ENCODE measurements at regions not wholly inside any gene's neighbourhood (a gene's known extent, or its start where the extent isn't known, plus 50 kb on each side); places are given as distances from the start of the nearest gene placed in this dataset.
"Not testable (repeated sequence)": the region's sequence is repeated elsewhere in the genome, so short reads cannot be mapped to it uniquely, and the experiment has no call there.

DNA sequence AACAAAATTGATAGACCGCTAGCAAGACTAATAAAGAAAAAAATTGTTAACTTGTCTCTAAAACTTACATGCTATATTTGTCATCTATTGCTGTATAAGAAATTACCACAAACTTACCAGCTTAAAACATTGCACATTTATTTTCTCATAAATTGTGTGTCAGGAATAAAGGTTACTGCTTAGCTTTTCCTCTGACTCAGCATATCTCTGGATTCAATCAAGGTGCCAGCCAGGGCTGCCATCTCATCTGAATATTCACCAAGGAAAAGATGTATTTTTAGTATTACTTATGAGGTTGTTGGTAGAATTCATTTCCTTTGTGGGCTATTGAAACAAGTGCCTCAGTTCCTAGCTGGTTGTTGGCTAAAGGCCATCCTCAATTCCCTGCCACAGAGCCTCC lies 912.6 kb upstream of the NEGR1 start:
- ATAC-seq (no peak), FAIRE-seq (no peak), DNase-seq (ENCODE audit: low read depth in 1 of 2, low spot score in 1 of 2) (no peak)
- H3K4me3 ChIP-seq: no peak overlapping the region
- TF ChIP-seq MAFK (IDR thresholded peaks at IDR 0.05; ENCODE audit: partially characterized antibody): peak; percentile 25
- TF ChIP-seq RCOR1 (IDR thresholded peaks at IDR 0.05; ENCODE audit: low read depth, low read length): no peak
- H3K27ac ChIP-seq: no peak overlapping the region
- H3K9me3 ChIP-seq: no peaks in the 10 kb centered on the region
- H3K4me2 ChIP-seq: no peak overlapping the region
- POLR2A ChIA-PET: no interaction called here
- CTCF ChIA-PET: no interaction called here
- WGBS (ENCODE audit: missing lambda C conversion rate): 7% methylated on average over 1 of the region's 1 CpG
- no peaks in the 10 kb centered on the region for H3K4me1 ChIP-seq

DNA sequence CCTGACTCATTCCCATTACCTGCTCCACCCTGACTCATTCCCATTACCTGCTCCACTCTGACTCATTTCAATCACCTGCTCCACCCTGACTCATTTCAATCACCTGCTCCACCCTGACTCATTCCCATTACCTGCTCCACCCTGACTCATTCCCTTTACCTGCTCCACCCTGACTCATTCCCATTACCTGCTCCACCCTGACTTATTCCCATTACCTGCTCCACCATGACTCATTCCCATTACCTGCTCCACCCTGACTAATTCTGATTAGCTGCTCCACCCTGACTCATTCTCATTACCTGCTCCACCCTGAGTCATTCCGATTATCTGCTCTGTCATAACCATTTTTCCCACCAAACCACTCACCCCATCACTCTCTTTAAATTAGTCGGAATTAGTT lies 901.2 kb upstream of the NEGR1 start:
- FAIRE-seq; H3K4me1 ChIP-seq; H3K4me2 ChIP-seq; H3K4me3 ChIP-seq; H3K27ac ChIP-seq; ATAC-seq; DNase-seq (ENCODE audit: low read depth in 1 of 2, low spot score in 1 of 2); H3K9me3 ChIP-seq; POLR2A ChIA-PET; CTCF ChIA-PET: not testable (repeated sequence)
- WGBS (ENCODE audit: missing lambda C conversion rate): 0% methylated on average over 2 of the region's 2 CpGs

DNA sequence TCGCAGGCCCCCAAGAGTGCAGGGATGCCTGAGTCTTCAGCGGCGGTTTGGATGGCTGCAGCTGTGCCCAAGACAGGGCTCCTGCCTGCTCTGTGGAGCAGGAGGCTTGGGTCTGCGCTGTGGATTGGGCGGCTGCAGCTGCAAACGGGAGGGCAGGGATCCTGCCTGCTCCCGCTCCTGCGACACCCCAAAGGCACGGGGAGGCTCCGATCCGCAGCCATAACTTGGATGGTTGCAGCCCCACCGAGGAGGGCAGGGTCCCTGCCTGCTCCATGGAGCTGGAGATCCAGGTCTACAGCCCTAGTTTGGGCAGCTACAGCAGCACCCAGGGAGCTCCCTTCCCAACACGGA lies 898.8 kb upstream of the NEGR1 start:
- ATAC-seq (no peak), DNase-seq (ENCODE audit: low read depth in 1 of 2, low spot score in 1 of 2) (no peak), FAIRE-seq (no peak)
- WGBS (ENCODE audit: missing lambda C conversion rate): no CpG with 5 or more reads among the region's 13 CpGs
- ChIA-PET POLR2A (no interaction called here), CTCF (no interaction called here)
- TF ChIP-seq ZFP36 (IDR thresholded peaks at IDR 0.05; ENCODE audit: borderline replicate concordance, partially characterized antibody) (no peak), BHLHE40 (IDR thresholded peaks at IDR 0.05; ENCODE audit: low read depth, low read length) (no peak), CBX2 (IDR thresholded peaks at IDR 0.05; ENCODE audit: borderline replicate concordance, low read depth) (no peak), ZSCAN20 (CRISPR knock-in tag; IDR thresholded peaks at IDR 0.05) (no peak), KDM1A (IDR thresholded peaks at IDR 0.05; ENCODE audit: low read depth) (no peak), EP300 (IDR thresholded peaks at IDR 0.05) (no peak), CEBPB (IDR thresholded peaks at IDR 0.05) (no peak), NFE2L2 (conservative IDR thresholded peaks at IDR 0.05; ENCODE audit: low read length) (no peak), EHMT2 (IDR thresholded peaks at IDR 0.05; ENCODE audit: low read depth) (no peak), RCOR1 (IDR thresholded peaks at IDR 0.05; ENCODE audit: low read depth, low read length) (no peak), CBX8 (IDR thresholded peaks at IDR 0.05) (no peak), TFCP2L1 (CRISPR knock-in tag; IDR thresholded peaks at IDR 0.05) (no peak), HEYL (CRISPR knock-in tag; IDR thresholded peaks at IDR 0.05) (no peak)
- TF ChIP-seq, protein P1, sequence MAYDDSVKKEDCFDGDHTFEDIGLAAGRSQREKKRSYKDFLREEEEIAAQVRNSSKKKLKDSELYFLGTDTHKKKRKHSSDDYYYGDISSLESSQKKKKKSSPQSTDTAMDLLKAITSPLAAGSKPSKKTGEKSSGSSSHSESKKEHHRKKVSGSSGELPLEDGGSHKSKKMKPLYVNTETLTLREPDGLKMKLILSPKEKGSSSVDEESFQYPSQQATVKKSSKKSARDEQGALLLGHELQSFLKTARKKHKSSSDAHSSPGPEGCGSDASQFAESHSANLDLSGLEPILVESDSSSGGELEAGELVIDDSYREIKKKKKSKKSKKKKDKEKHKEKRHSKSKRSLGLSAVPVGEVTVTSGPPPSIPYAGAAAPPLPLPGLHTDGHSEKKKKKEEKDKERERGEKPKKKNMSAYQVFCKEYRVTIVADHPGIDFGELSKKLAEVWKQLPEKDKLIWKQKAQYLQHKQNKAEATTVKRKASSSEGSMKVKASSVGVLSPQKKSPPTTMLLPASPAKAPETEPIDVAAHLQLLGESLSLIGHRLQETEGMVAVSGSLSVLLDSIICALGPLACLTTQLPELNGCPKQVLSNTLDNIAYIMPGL (CRISPR knock-in tag; IDR thresholded peaks at IDR 0.05; ENCODE audit: borderline replicate concordance): no peak
- TF ChIP-seq, protein P2, sequence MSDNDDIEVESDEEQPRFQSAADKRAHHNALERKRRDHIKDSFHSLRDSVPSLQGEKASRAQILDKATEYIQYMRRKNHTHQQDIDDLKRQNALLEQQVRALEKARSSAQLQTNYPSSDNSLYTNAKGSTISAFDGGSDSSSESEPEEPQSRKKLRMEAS (IDR thresholded peaks at IDR 0.05): no peak
- TF ChIP-seq, protein P3, sequence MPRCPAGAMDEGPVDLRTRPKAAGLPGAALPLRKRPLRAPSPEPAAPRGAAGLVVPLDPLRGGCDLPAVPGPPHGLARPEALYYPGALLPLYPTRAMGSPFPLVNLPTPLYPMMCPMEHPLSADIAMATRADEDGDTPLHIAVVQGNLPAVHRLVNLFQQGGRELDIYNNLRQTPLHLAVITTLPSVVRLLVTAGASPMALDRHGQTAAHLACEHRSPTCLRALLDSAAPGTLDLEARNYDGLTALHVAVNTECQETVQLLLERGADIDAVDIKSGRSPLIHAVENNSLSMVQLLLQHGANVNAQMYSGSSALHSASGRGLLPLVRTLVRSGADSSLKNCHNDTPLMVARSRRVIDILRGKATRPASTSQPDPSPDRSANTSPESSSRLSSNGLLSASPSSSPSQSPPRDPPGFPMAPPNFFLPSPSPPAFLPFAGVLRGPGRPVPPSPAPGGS (IDR thresholded peaks at IDR 0.05): no peak
- TF ChIP-seq, protein P4, sequence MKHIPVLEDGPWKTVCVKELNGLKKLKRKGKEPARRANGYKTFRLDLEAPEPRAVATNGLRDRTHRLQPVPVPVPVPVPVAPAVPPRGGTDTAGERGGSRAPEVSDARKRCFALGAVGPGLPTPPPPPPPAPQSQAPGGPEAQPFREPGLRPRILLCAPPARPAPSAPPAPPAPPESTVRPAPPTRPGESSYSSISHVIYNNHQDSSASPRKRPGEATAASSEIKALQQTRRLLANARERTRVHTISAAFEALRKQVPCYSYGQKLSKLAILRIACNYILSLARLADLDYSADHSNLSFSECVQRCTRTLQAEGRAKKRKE (CRISPR knock-in tag; IDR thresholded peaks at IDR 0.05; ENCODE audit: low read depth): no peak
- no peaks in the 10 kb centered on the region for H3K4me1 ChIP-seq
- no peaks in the 10 kb centered on the region for H3K9me3 ChIP-seq
- no peak overlapping the region for H3K27ac ChIP-seq
- no peak overlapping the region for H3K4me2 ChIP-seq
- no peak overlapping the region for H3K4me3 ChIP-seq
